ENCODE measurements at regions not wholly inside any gene's neighbourhood (a gene's known extent, or its start where the extent isn't known, plus 50 kb on each side); places are given as distances from the start of the nearest gene placed in this dataset.

- TF ChIP-seq CTCF (conservative IDR thresholded peaks at IDR 0.05) (no peak), EZH2 (IDR thresholded peaks at IDR 0.05; ENCODE audit: low read depth) (no peak)
These were observed 322.5 kb upstream of the CPXCR1 start for GRCh38 chrX:88424541-88424940.
